ELF-1 (cell line): ENCODE measurements at regions not wholly inside any gene's neighbourhood (a gene's known extent, or its start where the extent isn't known, plus 50 kb on each side); places are given as distances from the start of the nearest gene placed in this dataset.
"Not testable (repeated sequence)": the region's sequence is repeated elsewhere in the genome, so short reads cannot be mapped to it uniquely, and the experiment has no call there.

Experiments
- DNase-seq: peaks from one replicate; pipeline ENCODE4 v3.0.0-alpha.2; 2016; ENCODE audit warnings: low read depth, low spot score

GRCh38 chr3:194061421-194062030 lies 74.4 kb upstream of the HES1 start:
- DNase-seq = no peak

DNA sequence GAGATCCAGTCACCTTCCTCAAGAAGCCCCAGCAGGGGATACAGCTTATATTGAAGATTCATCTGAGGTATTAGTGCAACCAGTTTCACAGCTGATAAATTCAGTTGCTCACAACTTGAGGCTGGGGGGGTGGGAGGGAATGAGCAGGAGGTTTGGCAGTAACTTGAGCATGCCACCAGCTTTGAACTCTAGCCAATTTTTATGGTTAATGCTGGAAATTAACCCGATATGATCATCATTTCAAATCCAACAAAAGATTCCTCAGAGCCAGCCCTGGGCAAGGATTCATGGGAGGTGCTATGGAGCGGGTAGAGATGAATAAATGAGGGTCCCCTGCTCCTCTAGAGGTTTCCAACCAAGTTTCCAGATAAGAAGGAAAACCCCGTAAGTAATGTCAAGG lies 73.1 kb upstream of the HES1 start:
- DNase-seq = no peak

DNA sequence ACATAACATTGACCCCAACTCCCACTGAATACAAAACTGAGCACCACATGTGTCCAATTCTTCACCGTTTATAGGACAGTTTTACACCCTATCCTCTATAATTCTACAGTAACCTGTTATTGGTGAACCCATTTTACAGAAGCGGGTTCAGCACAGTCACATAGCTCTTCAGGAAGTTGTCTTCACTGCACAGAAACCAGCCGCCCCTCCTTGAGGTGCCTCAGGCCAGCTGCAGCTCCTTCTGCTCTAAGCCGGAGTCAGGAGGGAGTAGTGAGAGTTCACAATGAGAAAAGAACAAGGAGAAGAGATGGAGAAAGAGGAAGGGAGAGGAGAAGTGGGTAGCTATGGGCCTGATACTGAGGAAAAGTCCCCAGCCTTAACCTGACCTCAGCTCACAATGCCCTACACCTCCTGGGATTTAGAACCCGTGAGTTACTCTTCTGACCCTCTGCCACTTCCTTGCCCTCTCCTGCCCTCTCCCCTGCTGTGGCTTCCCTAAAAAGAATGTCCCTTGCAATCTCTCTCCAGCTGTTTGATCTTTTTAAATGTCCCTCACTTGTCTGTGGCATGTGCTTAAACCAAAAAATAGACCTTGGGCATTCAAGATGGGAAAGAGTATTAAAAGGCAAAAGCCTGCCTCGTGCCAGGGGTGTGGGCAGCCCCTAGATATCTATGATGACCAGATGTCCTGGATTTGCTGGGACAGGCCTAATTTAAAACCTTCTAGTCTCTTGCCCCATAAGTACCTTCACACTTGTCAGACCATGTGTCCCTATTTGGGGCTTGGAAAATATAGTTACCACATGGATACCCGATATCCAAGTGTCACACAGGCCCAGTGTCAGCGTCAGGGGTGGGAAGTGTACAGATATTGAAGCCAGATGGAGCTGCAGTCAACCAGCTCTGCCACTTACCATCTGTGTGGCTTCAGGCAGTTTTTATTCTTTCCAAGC lies 71.3 kb upstream of the HES1 start:
- no peak for DNase-seq

DNA sequence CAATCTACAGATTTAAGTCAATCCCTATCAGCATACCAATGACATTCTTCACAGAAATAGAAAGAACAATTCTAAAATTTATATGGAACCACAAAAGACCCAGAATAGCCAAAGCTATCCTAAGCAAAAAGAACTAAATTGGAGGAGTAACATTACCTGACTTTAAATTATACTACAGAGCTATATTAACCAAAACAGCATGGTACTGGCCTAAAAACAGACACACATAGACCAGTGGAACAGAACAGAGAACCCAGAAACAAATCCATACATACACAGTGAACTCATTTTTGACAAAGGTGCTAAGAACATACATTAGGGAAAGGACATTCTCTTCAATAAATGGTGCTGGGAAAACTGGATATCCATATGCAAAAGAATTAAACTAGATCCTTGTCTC lies 68.6 kb upstream of the HES1 start:
- DNase-seq = not testable (repeated sequence)

DNA sequence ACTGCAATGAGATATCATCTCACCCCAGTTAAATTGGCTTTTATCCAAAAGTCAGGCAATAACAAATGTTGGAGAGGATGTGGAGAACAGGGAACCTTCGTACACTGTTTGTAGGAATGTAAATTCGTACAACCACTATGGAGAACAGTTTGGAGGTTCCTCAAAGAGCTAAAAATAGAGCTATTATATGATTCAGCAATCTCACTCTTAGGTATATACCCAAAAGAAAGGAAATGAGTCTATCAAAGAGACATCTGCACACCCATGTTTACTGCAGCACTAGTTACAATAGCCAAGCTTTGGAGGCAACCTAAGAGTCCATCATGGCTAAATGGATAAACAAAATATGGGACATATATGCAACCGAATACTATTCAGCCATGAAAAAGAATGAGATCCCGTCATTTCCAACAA lies 68.0 kb upstream of the HES1 start:
- DNase-seq = no peak

DNA sequence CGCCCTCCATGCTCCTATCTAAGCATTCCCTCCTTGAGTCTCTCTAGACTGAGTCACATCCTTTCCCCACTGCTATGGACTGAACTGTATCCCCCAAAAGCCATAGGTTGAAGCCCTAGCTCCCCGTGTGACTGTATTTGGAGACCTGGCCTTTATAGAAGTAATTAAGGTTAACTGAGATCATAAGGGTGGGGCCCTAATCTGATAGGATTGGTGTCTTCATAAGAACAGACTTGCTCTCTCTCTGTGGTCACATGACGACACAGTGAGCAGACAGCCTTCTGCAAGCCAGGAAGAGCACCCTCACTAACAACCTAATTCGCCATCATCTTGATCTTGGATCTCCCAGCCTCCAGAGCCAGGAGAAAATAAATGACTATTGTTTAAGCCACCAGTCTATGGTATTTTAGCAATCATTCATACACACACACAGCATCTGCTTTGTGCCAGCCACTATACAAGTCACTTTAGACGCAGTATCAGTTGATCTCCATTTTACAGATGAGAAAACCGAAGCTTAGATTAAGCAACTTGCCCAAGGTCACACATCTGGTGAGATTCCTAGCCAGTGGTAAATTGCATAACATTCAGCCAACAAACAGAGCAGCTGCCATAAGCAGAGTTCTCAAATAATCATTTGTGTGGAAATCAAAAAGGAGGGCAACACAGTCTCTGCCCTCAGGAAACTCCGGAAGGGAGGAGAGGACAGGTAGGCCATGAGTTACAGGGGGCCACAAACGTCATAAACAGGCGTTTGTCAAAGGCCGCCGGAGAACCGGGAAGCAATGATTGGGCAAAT lies 66.3 kb upstream of the HES1 start:
- DNase-seq = no peak

- no peak for DNase-seq
Observed at GRCh38 chr3:194070220-194070633, 65.7 kb upstream of the HES1 start.

- DNase-seq = peak; percentile 90
Observed at GRCh38 chr3:194070634-194071409, 65.1 kb upstream of the HES1 start.

DNA sequence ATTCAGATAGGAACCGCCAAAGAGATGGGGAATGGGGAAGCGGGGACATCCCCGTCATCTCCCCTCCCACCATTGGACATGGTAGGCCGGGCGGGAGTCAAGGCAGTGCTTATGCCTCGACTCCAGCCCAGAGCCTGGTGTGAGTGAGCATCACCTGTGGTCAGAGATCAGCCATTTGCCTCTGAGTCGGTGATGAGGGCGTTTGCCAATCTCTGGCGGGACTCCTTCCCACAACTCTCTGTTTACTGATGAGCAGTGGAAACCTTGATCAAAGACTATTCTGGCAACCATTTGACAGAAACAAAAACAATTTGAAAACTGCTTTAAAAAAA lies 63.9 kb upstream of the HES1 start:
- no peak for DNase-seq

GRCh38 chr3:194072691-194073279 lies 63.2 kb upstream of the HES1 start:
- no peak for DNase-seq

- no peak for DNase-seq
Observed at GRCh38 chr3:194073926-194074325, 62.0 kb upstream of the HES1 start.

DNA sequence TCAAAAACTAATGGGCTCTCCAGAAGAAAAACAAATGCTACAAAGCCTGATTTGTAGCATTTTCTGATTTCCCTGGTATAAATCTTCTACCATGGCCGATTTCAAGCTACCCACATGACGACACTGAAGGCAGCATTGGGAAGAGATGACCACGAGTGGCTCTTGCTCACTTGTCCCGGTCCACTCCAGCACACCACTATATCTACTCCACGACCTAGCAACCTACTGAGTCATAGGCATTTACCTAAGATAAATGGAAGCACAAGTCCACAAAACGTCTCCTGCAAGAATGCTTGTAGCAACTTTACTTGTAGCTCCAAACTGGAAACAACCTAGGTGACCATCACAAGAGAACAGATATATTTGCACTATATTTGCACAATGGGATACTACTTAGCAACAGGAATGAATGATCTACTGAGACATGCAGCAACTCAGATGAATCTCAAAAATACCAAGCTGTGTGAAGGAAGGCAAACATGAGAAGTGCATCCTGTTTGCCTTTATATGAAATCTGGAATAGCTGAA lies 60.8 kb upstream of the HES1 start:
- DNase-seq = no peak

DNA sequence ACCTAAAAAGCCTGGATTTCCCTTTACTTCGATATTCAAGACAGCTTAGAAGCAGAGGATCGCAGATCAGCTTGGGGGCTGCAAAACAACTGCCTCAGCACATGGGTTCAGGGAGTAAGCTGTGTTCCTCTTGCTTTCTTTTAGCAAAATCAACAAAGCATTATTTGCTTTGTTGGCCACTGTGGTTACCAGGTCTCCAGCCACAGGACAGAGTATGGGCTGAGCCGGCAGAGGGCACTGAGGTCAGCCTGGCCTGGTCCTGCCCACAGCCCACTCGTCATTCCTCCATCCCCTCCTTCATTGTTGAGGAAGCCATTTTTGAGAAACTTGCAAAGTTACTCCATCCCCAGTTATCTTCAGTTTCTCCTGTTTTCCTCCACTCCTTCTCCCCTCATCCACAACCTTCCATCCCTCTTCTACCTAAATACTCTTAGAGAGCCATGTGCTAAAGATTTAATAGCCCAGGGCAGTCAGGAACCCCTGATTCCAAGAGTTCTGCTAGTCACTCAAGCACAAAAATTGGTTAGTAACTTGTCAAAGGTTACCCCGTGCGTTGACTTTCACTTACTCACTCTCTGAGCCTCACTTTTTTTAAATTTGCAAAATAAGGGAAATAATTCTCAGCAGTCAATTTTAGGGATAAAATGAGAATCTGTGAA lies 60.0 kb upstream of the HES1 start:
- no peak for DNase-seq

GRCh38 chr3:194076475-194076874 lies 59.5 kb upstream of the HES1 start:
- no peak for DNase-seq

DNA sequence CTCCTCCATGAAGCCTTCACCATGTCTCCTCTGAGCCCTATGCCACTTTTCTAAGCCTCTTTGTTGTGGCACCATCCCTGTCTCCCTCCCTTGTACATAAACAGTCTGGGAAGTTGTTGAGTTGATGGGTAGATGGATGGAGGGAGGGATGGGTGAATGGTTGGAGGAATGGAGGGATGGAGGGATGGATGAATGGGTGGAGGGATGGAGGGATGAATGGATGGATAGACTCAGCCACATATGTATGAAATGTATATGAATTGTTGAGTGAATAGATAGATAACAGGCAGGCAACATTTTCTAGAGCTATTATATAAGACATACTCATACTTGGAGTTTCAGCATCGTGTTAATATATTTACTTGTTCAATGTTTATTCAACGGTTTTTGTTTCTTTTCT lies 58.3 kb upstream of the HES1 start:
- no peak for DNase-seq

DNA sequence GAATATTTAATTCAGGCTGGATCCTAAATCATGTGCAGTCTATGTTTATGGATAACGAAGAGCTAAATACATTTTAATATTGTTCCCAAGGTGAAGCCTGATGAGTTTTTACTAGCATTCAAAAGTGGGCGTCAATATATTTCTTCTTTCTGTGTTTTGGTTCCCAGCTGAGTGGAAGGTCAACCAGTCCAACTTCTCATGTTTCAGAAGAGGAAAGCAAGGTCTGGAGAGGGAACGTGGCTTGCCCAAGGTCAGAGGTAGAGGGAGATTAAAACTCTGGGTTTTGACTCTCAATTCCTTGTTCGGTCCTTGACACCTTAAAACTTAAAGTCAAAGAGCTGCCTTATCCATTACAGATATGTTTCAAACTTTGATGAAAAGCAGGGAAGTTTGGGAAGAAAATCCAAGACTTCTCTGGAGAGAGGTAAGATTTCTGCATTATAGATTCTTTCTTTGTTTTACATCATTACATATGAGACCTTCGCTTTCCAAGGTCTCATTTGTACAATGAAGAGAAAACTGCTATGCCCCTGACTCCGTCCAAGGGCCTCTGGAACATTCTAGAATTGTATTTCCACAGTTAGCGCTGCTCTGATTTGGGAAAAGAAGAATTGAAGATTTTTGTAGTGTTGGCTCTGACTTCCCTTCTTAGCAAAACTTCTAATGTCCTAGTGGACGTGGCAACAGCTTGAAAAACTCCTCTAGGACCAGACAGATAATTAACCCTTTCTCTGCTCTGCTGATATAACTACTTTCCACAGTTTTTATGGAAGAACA lies 57.7 kb upstream of the HES1 start:
- DNase-seq = no peak

GRCh38 chr3:194079702-194080172 lies 56.2 kb upstream of the HES1 start:
- no peak for DNase-seq

- no peak for DNase-seq
Observed at GRCh38 chr3:194080436-194080835, 55.5 kb upstream of the HES1 start.
